ENCODE measurements at regions not wholly inside any gene's neighbourhood (a gene's known extent, or its start where the extent isn't known, plus 50 kb on each side); places are given as distances from the start of the nearest gene placed in this dataset.

DNA sequence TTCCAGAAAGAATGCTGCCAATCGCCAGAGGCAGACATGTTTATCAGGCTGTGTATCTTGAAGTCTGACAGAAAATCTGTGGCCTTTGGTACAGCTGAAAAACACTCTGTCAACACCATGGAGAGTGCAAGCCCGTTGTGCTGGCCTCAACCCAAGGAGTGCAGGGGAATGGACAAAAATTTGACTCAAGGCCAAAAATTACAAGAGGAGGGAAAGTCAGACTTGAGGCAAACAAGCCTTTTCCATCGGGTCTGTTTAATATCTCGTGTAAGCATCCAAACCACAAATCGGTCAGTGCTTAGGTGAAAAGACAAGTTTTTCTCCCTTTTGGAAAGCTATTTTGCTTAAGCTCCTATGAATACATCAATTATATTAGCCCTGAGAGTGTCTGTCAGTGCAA, 305.3 kb upstream of the NFE2L3 start:
- Mint-ChIP-seq H3K27me3 (ENCODE audit: low read depth) (peaks cover 4% of the 10 kb centered on the region), H3K4me1 (peaks cover 90% of the 10 kb centered on the region), H3K27ac (peak overlapping the region; percentile 83), H3K36me3 (no peaks in the 10 kb centered on the region), H3K9me3 (no peaks in the 10 kb centered on the region), H3K4me3 (no peak overlapping the region)
- TF ChIP-seq, protein P1, sequence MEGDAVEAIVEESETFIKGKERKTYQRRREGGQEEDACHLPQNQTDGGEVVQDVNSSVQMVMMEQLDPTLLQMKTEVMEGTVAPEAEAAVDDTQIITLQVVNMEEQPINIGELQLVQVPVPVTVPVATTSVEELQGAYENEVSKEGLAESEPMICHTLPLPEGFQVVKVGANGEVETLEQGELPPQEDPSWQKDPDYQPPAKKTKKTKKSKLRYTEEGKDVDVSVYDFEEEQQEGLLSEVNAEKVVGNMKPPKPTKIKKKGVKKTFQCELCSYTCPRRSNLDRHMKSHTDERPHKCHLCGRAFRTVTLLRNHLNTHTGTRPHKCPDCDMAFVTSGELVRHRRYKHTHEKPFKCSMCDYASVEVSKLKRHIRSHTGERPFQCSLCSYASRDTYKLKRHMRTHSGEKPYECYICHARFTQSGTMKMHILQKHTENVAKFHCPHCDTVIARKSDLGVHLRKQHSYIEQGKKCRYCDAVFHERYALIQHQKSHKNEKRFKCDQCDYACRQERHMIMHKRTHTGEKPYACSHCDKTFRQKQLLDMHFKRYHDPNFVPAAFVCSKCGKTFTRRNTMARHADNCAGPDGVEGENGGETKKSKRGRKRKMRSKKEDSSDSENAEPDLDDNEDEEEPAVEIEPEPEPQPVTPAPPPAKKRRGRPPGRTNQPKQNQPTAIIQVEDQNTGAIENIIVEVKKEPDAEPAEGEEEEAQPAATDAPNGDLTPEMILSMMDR (IDR thresholded peaks at IDR 0.05; ENCODE audit: unreplicated experiment): no peak
- peak in 1 of 2 experiments; percentile 72 for DNase-seq (ENCODE audit: low spot score in 2 of 2, unreplicated experiment in 2 of 2)

DNA sequence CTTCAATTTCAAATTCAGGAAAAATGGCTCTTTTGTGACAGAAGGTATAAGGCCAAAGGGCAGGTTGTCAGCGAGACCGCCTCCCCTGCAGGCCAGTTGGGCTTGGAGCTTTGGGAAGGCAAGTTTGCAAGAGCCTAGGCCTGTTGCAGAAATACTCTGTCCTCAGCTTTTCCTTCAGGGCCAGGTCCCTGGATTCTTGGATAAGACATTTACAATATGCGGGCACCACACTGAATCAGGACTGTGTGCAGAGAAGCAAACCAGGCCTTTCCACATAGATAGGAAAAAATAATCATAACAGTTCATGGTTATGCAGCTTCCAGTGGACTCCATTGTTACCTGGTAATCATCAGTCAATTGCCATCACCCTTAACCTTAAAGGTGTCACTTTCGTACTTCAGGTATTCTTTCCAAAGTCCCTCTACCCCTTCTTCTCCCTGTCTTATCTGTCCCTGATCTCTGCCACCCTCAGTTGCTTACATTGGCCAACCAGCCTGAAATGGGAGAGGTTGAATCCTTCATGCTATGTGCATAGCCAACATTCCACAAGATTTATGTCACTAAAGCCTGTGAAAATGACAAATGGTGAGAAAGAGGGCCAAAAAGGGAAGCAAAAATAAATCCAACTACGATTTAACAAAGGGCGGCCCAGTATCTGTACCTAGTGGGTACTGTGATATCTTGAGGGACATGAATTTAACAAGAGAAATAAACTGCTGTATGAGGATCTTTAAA, 304.5 kb upstream of the NFE2L3 start:
- Mint-ChIP-seq H3K4me1 (peaks cover 89% of the 10 kb centered on the region), H3K9me3 (no peaks in the 10 kb centered on the region), H3K27ac (peak overlapping the region; percentile 83), H3K36me3 (no peaks in the 10 kb centered on the region), H3K27me3 (ENCODE audit: low read depth) (peaks cover 5% of the 10 kb centered on the region), H3K4me3 (no peak overlapping the region)
- no peak for DNase-seq (ENCODE audit: low spot score in 2 of 2, unreplicated experiment in 2 of 2)
- TF ChIP-seq, protein P1 (IDR thresholded peaks at IDR 0.05; ENCODE audit: unreplicated experiment): no peak

DNA sequence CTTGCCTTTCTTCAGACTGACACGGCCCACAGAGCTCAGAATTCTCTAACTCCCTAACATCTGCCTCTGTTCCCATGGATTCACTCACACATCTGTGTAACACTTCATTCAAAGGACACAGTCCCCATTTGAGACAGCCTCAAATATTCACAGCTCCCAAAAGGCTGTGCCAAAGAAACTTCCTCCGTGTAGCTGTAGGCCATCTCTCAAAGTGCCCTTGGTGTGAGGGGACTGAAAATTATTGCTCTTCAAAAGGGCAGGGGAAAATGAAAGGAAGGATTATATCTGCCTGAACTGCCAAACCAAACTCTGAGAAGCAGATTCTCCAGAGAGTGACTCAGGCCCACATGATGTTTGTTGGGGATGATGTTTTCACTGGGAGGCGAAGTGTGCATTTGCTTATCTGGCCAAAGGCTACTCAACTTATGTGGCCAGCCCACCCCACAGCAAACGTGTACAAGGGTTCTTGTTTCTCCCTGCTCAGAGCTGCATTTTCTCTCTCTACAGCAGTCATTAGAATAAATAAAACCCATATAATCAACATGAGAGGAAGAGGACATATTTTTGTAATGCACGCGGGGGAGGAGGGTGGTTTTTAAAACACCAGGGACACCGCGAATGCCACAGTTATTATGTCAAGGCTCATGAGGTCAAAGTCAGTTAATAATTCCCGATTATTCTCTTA, 302.4 kb upstream of the NFE2L3 start:
- Mint-ChIP-seq H3K27me3 (ENCODE audit: low read depth) (peaks cover 6% of the 10 kb centered on the region), H3K27ac (peak overlapping the region; percentile 74), H3K9me3 (no peaks in the 10 kb centered on the region), H3K36me3 (no peaks in the 10 kb centered on the region), H3K4me1 (peaks cover 83% of the 10 kb centered on the region), H3K4me3 (no peak overlapping the region)
- no peak for DNase-seq (ENCODE audit: low spot score in 2 of 2, unreplicated experiment in 2 of 2)
- TF ChIP-seq, protein P1 (IDR thresholded peaks at IDR 0.05; ENCODE audit: unreplicated experiment): no peak

DNA sequence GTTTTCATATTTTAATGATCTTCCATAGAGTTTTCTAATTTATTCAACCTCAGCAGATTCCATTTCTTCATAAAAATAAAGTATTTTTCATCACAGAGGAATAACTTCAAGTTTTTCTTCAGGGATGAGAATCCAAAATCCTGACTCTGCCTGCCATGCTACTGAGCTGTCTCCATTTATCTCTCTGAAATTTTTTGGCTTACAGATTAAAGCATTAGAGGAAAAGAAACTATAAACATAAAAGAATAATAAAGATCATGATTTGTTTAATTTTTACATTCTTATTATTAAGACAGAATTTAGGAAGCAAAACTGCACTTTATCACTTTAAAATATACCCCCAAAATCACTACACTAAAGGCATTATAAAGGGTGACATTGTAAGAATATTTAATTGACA, 301.8 kb upstream of the NFE2L3 start:
- DNase-seq (ENCODE audit: low spot score in 2 of 2, unreplicated experiment in 2 of 2): no peak
- Mint-ChIP-seq H3K36me3 (no peaks in the 10 kb centered on the region), H3K4me3 (no peak overlapping the region), H3K27ac (peak overlapping the region; percentile 74), H3K27me3 (ENCODE audit: low read depth) (peaks cover 6% of the 10 kb centered on the region), H3K9me3 (no peaks in the 10 kb centered on the region), H3K4me1 (peaks cover 80% of the 10 kb centered on the region)
- TF ChIP-seq, protein P1 (IDR thresholded peaks at IDR 0.05; ENCODE audit: unreplicated experiment): no peak

DNA sequence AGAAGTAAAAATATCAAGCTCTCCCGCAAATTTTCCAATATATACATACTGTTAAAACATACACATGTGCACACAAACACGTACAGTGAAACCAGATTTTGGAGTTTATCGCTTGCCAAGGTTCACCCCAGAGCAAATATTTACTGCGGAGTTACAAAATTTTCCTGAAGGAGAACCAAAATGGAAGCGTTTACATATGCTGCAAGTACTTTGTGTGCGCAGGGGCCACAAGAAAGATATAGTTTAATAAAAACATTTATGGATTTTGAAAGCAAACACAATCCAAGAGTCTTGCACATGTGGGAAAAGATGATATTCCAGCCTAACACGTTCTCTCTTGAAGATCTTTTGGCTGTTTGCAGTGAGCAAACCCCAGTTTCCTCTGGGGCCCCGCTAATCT, 301.3 kb upstream of the NFE2L3 start:
- DNase-seq (ENCODE audit: low spot score in 2 of 2, unreplicated experiment in 2 of 2): no peak
- Mint-ChIP-seq H3K27me3 (ENCODE audit: low read depth) (peaks cover 6% of the 10 kb centered on the region), H3K9me3 (no peaks in the 10 kb centered on the region), H3K36me3 (no peaks in the 10 kb centered on the region), H3K4me1 (peaks cover 78% of the 10 kb centered on the region), H3K4me3 (no peak overlapping the region), H3K27ac (no peak overlapping the region)
- TF ChIP-seq, protein P1 (IDR thresholded peaks at IDR 0.05; ENCODE audit: unreplicated experiment): no peak

Measured in mesothelial cell of epicardium (in vitro differentiated cells).